Suppressor macrophage treated with lipopolysaccharide for 1 hour (primary cell): ENCODE measurements at regions not wholly inside any gene's neighbourhood (a gene's known extent, or its start where the extent isn't known, plus 50 kb on each side); places are given as distances from the start of the nearest gene placed in this dataset.
A peak's percentile ranks its signal among the peaks of the same experiment; 100 is the strongest.

Experiments
- DNase-seq, 3 donors: peaks; one replicate each; pipeline ENCODE4 v3.0.0-alpha.2; 2020 to 2022

- no peak for DNase-seq
Measured at GRCh38 chr4:129350834-129351721, 255.1 kb downstream of the C4orf33 start.

DNA sequence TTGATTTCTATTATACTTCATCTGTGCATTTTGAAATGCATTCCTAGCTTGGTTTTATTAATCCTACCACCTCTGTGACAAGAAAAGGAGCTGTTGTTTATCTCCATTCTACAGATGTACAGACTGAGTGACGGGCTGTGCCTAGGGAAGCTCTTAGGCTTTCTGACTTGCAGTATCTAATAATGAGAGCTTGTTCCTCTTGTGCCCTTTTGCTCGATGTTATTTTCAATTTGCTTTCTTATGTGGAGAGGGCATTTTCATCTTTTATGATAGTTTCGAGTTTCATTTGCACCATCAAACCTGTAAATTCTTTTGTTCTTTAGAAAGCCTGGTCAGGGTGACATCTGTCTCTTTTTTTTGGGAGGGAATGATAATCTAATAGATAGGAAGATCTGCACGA is 256.5 kb downstream of the C4orf33 start:
- DNase-seq: no peak

GRCh38 chr4:129353490-129353889 is 257.5 kb downstream of the C4orf33 start:
- DNase-seq: no peak

DNA sequence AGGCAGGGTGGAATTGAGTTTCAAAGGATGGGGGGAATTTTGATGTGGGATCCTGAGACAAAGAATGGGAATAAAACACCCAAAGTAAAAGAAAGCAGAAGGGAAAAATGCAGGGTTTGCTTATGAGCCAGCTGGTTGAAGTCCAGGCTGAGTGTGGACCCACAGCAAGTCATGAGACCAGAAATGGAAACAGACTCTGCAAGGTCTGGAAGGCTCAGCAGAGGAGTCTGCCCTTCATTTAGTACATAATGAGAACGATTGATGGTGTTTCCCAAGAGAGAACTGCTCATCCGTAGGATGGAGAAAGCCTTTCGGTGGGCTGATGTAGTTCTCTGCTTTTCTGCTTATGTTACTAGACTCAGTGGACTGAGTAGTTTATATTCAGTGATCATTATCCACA is 259.1 kb downstream of the C4orf33 start:
- no peak for DNase-seq

GRCh38 chr4:129355516-129355915 is 259.6 kb downstream of the C4orf33 start:
- no peak for DNase-seq

GRCh38 chr4:129358571-129358970 is 262.6 kb downstream of the C4orf33 start:
- DNase-seq: no peak

GRCh38 chr4:129359461-129359860 is 263.5 kb downstream of the C4orf33 start:
- no peak for DNase-seq

GRCh38 chr4:129362691-129363274 is 266.8 kb downstream of the C4orf33 start:
- DNase-seq: peak; percentile 75 to 86 (median 84)

DNA sequence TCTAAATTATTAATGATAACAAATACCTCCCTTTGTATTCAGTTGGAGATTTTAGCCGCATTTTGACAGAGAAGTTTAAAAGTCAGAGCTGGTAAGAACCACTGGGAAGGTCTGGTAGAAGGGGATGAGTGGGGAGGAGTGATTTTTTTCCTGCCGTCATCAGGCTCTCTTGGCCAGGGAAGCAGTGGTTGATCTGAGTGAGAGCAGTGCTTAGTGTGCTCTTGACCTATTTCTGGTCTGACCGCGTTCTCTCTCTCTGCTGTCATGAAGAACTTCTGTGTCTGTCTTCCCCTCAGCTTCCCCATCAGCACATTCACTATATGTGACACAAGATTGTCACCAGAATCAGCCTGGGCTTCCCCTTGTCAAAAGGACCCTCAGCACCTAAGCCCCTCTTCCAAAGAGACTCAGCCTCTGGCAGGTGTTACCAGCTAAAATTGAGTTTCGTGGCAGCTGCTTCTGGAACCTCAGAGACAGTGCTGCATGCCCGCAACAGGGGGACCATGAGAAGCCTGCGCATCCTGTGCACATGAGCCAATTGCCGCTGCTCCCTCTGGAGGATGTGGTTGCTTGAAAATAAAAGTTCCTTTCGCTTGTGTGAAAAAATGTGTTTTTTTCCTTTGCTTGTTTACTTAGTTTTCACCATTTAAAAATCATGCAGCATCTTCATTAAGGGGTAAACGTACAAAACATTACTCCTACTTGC is 268.9 kb downstream of the C4orf33 start:
- no peak for DNase-seq

DNA sequence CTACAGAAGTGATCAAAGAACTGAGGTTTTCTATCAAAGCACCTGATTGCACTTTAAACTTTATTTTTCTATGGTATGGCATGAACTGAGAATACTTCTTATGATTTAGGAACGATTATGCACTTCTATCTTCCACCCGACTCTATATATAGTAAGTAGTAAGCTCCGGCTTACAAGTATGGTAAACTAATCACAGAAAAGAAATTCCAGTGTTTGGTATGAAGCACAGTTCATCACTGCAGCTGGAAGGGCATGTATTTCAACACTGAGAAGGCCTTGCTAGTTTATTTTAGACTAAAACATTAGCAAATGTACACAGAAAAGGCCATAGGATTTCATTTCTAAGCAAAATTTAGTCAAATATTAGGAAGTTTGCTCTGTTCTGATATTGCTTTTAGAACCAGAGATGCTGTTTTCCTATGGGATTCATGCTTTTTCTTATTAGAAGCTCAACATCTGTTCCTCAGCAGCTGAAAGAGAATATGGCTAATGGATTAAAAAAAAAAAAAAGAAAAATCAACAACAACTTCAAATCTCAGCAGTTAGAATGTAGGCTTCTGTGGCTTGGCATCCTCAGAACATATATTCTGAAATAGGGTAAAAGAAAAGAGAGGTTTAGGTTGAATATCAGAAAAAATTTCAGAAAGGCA is 273.5 kb downstream of the C4orf33 start:
- DNase-seq: no peak

DNA sequence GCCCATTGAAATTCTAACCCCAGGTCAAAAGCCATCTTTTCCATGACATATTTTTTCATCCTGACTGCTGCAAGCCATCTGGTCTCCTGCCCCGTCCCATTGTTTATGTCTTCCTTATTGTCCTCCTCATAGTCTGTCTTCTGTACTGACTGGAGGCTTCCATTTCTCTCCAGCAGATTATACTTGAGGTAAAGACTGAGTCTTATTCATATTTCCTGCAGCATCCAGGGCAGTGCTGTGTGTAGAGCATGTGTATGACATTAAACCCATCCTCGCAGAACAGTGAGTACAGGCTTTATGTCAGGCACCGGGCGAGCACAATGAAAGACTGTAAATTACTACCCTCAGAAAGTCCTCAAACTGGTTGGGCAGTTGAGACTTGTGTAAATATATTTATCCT is 275.1 kb downstream of the C4orf33 start:
- no peak for DNase-seq

DNA sequence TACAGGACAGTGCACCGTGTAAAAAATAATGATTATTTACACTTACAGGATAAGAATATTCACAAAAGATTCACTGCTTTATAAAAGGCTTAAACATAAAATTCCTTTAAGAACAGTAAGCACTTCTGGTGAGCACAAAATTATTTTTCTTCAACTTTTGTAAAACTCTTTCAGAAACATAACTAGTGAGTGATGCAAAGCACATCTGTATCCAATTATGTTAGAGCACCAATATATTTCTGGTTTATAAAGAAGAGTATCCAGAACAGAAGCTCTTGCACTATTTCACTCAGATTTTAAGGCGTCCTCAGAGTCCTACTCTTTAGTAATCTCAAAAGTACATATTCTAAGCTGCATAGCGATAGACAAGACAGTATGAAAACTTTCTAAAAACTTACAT is 276.0 kb downstream of the C4orf33 start:
- no peak for DNase-seq

DNA sequence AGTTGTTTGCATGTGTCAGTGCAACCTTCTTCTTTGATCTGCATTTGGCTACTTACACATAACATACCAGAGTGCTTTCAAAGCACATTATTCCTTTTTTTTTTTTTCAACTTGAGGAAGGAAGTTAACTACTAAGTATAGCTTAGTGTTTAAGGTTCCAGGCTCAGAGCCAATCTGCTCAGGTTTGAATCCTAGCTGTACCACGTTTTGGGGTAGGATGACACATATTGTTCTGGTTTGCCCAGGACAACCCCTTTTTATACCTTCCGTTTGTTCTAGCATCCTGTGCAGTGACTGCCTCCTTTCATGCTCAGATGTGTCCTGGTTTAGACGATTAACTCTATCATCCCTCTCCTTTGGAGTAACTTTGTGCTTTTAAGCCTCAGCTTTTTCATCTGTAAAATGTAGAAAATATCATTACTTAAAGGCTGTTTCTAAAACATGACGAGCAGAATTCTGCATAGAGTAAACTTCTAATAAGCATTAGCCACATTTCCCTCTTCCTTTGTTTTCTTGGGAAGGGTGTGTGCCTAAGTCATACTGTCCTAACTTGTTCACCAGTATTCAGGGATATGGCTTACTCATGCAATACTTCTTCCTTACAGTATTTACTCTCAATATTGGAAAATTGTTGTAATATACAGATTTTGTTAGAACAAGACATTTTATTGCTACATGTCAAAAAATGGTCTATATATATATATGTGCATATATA is 281.3 kb downstream of the C4orf33 start:
- peak in 2 of 3 donors; percentile 4 to 20 for DNase-seq

- DNase-seq: no peak
Measured at GRCh38 chr4:129378364-129378763, 282.4 kb downstream of the C4orf33 start.

DNA sequence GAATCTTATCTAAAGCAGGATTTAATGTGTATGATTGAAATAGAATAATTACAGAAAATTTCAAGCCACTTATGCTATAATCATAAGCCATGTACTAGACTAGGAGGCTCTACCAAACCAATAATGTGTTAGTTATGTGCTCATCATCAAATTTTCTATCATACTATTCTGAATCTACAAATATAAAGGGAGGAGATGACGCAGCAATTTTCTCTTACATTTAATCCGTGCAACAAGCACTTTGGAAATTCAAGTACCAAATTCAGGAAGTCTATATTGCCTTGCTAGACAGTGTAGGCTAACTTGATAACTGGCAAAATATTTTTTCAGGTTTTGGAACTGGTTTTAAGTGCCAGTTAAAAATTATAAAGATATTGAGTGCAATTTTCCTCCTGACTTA is 283.5 kb downstream of the C4orf33 start:
- no peak for DNase-seq

DNA sequence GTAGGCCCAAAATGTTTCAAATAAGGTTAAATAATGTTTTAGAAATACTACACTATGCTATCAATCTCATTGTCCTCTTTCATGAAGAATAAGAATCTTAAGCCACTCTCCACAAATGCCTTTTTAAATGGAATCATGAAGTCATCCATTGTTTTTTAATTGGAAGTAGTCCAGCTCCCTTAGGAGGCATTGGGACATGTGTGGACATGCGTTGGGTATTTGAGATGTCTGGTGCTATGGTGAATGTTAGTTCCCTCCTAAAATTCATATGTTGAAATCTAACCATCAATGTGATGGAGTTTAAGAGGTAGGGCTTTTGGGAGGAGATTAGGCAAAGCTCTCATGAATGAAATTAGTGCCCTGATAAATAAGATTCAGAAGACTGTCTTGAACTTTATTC is 289.0 kb downstream of the C4orf33 start:
- no peak for DNase-seq

- DNase-seq: no peak
Measured at GRCh38 chr4:129387666-129388065, 291.7 kb downstream of the C4orf33 start.

DNA sequence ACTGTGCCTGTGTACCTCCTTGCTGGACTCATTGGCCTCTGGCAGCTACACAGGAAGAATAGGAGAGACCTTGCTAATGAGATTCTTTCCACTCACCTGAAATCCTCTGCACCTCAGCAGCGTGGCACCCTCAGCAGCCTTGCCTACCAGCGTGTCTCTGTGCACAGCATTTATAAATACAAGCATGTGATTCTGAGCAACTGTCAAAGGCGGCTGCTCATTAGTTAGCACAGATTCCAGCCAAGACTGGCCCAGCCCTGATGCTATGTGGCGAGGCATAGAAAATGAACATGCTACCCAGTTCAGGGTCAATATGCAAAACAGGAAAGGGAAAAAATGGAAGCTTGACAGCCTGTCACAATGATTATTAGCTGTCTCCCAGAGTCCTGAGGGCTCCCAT is 298.0 kb downstream of the C4orf33 start:
- no peak for DNase-seq

DNA sequence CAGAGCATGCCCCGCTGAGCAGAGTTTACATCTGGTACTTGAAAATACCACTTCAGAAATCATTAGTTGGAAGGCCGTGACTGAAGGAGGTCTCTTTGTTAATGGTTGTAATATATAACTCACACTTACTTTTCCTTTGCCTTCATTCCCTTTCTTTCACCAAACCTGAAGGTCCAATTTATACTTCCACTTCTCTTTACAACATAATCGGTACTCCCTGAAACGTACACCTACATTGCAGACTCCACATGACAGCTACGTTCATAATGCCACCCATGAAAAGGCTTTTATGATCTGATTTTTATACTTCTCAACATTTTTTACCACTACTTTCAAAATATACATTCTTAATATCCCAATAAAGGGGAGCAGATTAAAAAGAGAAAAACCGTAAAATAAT is 298.7 kb downstream of the C4orf33 start:
- no peak for DNase-seq

- no peak for DNase-seq
Measured at GRCh38 chr4:129403848-129404247, 307.9 kb downstream of the C4orf33 start.

GRCh38 chr4:129410115-129410514 is 314.2 kb downstream of the C4orf33 start:
- DNase-seq: no peak

DNA sequence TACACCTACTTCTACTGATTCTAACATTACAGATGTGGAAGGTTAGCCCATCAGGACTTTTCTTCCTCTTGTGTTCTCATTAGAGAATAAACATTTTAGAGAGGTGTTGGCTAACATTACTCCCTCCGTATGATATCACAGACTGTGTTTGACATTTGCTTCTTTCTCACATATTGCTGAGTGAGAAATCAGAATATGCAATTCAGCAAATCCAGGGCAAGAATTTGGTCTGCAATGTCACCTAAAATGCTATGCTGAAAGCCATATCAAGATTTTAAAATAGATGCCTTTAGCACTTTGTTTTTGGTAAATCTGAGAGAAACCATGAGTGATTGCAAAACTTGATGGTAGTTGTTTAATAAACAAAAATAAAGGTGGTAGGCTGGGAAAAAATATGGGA is 319.1 kb downstream of the C4orf33 start:
- DNase-seq: no peak

GRCh38 chr4:129420637-129421036 is 324.7 kb downstream of the C4orf33 start:
- DNase-seq: no peak
